ENCODE measurements at regions not wholly inside any gene's neighbourhood (a gene's known extent, or its start where the extent isn't known, plus 50 kb on each side); places are given as distances from the start of the nearest gene placed in this dataset.

GRCh38 chr4:11544211-11544610, 115.5 kb upstream of the HS3ST1 start:
- H3K27me3 ChIP-seq (ENCODE audit: control insufficient read depth in 5 of 5, insufficient read depth in 4 of 5, low read length in 5 of 5) = no peaks in the 10 kb centered on the region
- H3K4me1 ChIP-seq (ENCODE audit: control insufficient read depth in 5 of 5, insufficient read depth in 5 of 5, low read length in 5 of 5) = peaks cover 0 to 4% (median 3%) of the 10 kb centered on the region in 5 donors
- no peak overlapping the region for H3K4me3 ChIP-seq (ENCODE audit: low read depth in 1 of 5, low read length in 5 of 5)
- H3K36me3 ChIP-seq (ENCODE audit: control insufficient read depth in 5 of 5, insufficient read depth in 5 of 5, low read length in 5 of 5) = no peaks in the 10 kb centered on the region
- H3K27ac ChIP-seq (ENCODE audit: low read depth, low read length) = no peak overlapping the region
- no peaks in the 10 kb centered on the region for H3K9me3 ChIP-seq (ENCODE audit: control insufficient read depth in 5 of 5, low read length in 5 of 5)
- H3K9ac ChIP-seq (ENCODE audit: low read length in 5 of 5) = no peak overlapping the region

GRCh38 chr4:11543706-11544105, 115.0 kb upstream of the HS3ST1 start:
- Histone ChIP-seq H3K27me3 (ENCODE audit: control insufficient read depth in 5 of 5, insufficient read depth in 4 of 5, low read length in 5 of 5) (no peaks in the 10 kb centered on the region), H3K4me3 (ENCODE audit: low read depth in 1 of 5, low read length in 5 of 5) (no peak overlapping the region), H3K4me1 (ENCODE audit: control insufficient read depth in 5 of 5, insufficient read depth in 5 of 5, low read length in 5 of 5) (peaks cover 0 to 4% (median 3%) of the 10 kb centered on the region in 5 donors), H3K27ac (ENCODE audit: low read depth, low read length) (no peak overlapping the region), H3K9ac (ENCODE audit: low read length in 5 of 5) (no peak overlapping the region), H3K9me3 (ENCODE audit: control insufficient read depth in 5 of 5, low read length in 5 of 5) (no peaks in the 10 kb centered on the region), H3K36me3 (ENCODE audit: control insufficient read depth in 5 of 5, insufficient read depth in 5 of 5, low read length in 5 of 5) (no peaks in the 10 kb centered on the region)

GRCh38 chr4:11542952-11543351, 114.3 kb upstream of the HS3ST1 start:
- Histone ChIP-seq H3K9ac (ENCODE audit: low read length in 5 of 5) (no peak overlapping the region), H3K36me3 (ENCODE audit: control insufficient read depth in 5 of 5, insufficient read depth in 5 of 5, low read length in 5 of 5) (no peaks in the 10 kb centered on the region), H3K27ac (ENCODE audit: low read depth, low read length) (no peak overlapping the region), H3K9me3 (ENCODE audit: control insufficient read depth in 5 of 5, low read length in 5 of 5) (no peaks in the 10 kb centered on the region), H3K4me1 (ENCODE audit: control insufficient read depth in 5 of 5, insufficient read depth in 5 of 5, low read length in 5 of 5) (peaks cover 0 to 4% (median 3%) of the 10 kb centered on the region in 5 donors), H3K4me3 (ENCODE audit: low read depth in 1 of 5, low read length in 5 of 5) (no peak overlapping the region), H3K27me3 (ENCODE audit: control insufficient read depth in 5 of 5, insufficient read depth in 4 of 5, low read length in 5 of 5) (no peaks in the 10 kb centered on the region)

GRCh38 chr4:11537846-11538245, 109.2 kb upstream of the HS3ST1 start:
- H3K27ac ChIP-seq (ENCODE audit: low read depth, low read length) = no peak overlapping the region
- H3K27me3 ChIP-seq (ENCODE audit: control insufficient read depth in 5 of 5, insufficient read depth in 4 of 5, low read length in 5 of 5) = no peaks in the 10 kb centered on the region
- H3K4me3 ChIP-seq (ENCODE audit: low read depth in 1 of 5, low read length in 5 of 5) = no peak overlapping the region
- H3K36me3 ChIP-seq (ENCODE audit: control insufficient read depth in 5 of 5, insufficient read depth in 5 of 5, low read length in 5 of 5) = no peaks in the 10 kb centered on the region
- H3K9me3 ChIP-seq (ENCODE audit: control insufficient read depth in 5 of 5, low read length in 5 of 5) = no peaks in the 10 kb centered on the region
- no peaks in the 10 kb centered on the region for H3K4me1 ChIP-seq (ENCODE audit: control insufficient read depth in 5 of 5, insufficient read depth in 5 of 5, low read length in 5 of 5)
- H3K9ac ChIP-seq (ENCODE audit: low read length in 5 of 5) = no peak overlapping the region

- Histone ChIP-seq H3K4me1 (ENCODE audit: control insufficient read depth in 5 of 5, insufficient read depth in 5 of 5, low read length in 5 of 5) (no peaks in the 10 kb centered on the region), H3K27me3 (ENCODE audit: control insufficient read depth in 5 of 5, insufficient read depth in 4 of 5, low read length in 5 of 5) (no peaks in the 10 kb centered on the region), H3K9ac (ENCODE audit: low read length in 5 of 5) (no peak overlapping the region), H3K27ac (ENCODE audit: low read depth, low read length) (no peak overlapping the region), H3K36me3 (ENCODE audit: control insufficient read depth in 5 of 5, insufficient read depth in 5 of 5, low read length in 5 of 5) (no peaks in the 10 kb centered on the region), H3K4me3 (ENCODE audit: low read depth in 1 of 5, low read length in 5 of 5) (no peak overlapping the region), H3K9me3 (ENCODE audit: control insufficient read depth in 5 of 5, low read length in 5 of 5) (peaks cover 0 to 6% (median 4%) of the 10 kb centered on the region in 5 donors)
Measured at GRCh38 chr4:11535333-11535732, 106.6 kb upstream of the HS3ST1 start.

- Histone ChIP-seq H3K9me3 (ENCODE audit: control insufficient read depth in 5 of 5, low read length in 5 of 5) (peaks cover 0 to 9% (median 5%) of the 10 kb centered on the region in 5 donors), H3K36me3 (ENCODE audit: control insufficient read depth in 5 of 5, insufficient read depth in 5 of 5, low read length in 5 of 5) (no peaks in the 10 kb centered on the region), H3K9ac (ENCODE audit: low read length in 5 of 5) (no peak overlapping the region), H3K27me3 (ENCODE audit: control insufficient read depth in 5 of 5, insufficient read depth in 4 of 5, low read length in 5 of 5) (no peaks in the 10 kb centered on the region), H3K27ac (ENCODE audit: low read depth, low read length) (no peak overlapping the region), H3K4me1 (ENCODE audit: control insufficient read depth in 5 of 5, insufficient read depth in 5 of 5, low read length in 5 of 5) (no peaks in the 10 kb centered on the region), H3K4me3 (ENCODE audit: low read depth in 1 of 5, low read length in 5 of 5) (no peak overlapping the region)
Measured at GRCh38 chr4:11534623-11535302, 106.1 kb upstream of the HS3ST1 start.

- H3K27ac ChIP-seq (ENCODE audit: low read depth, low read length) = no peak overlapping the region
- H3K27me3 ChIP-seq (ENCODE audit: control insufficient read depth in 5 of 5, insufficient read depth in 4 of 5, low read length in 5 of 5) = no peaks in the 10 kb centered on the region
- peaks cover 0 to 9% (median 5%) of the 10 kb centered on the region in 5 donors for H3K9me3 ChIP-seq (ENCODE audit: control insufficient read depth in 5 of 5, low read length in 5 of 5)
- H3K9ac ChIP-seq (ENCODE audit: low read length in 5 of 5) = no peak overlapping the region
- no peaks in the 10 kb centered on the region for H3K36me3 ChIP-seq (ENCODE audit: control insufficient read depth in 5 of 5, insufficient read depth in 5 of 5, low read length in 5 of 5)
- H3K4me3 ChIP-seq (ENCODE audit: low read depth in 1 of 5, low read length in 5 of 5) = no peak overlapping the region
- H3K4me1 ChIP-seq (ENCODE audit: control insufficient read depth in 5 of 5, insufficient read depth in 5 of 5, low read length in 5 of 5) = no peaks in the 10 kb centered on the region
Measured at GRCh38 chr4:11532138-11532537, 103.4 kb upstream of the HS3ST1 start.

GRCh38 chr4:11529625-11530201, 101.0 kb upstream of the HS3ST1 start:
- no peaks in the 10 kb centered on the region for H3K27me3 ChIP-seq (ENCODE audit: control insufficient read depth in 5 of 5, insufficient read depth in 4 of 5, low read length in 5 of 5)
- H3K9ac ChIP-seq (ENCODE audit: low read length in 5 of 5) = no peak overlapping the region
- H3K27ac ChIP-seq (ENCODE audit: low read depth, low read length) = no peak overlapping the region
- H3K4me3 ChIP-seq (ENCODE audit: low read depth in 1 of 5, low read length in 5 of 5) = no peak overlapping the region
- peaks cover 0 to 9% (median 5%) of the 10 kb centered on the region in 5 donors for H3K9me3 ChIP-seq (ENCODE audit: control insufficient read depth in 5 of 5, low read length in 5 of 5)
- no peaks in the 10 kb centered on the region for H3K36me3 ChIP-seq (ENCODE audit: control insufficient read depth in 5 of 5, insufficient read depth in 5 of 5, low read length in 5 of 5)
- no peaks in the 10 kb centered on the region for H3K4me1 ChIP-seq (ENCODE audit: control insufficient read depth in 5 of 5, insufficient read depth in 5 of 5, low read length in 5 of 5)

GRCh38 chr4:11525085-11525484, 96.4 kb upstream of the HS3ST1 start:
- H3K9ac ChIP-seq (ENCODE audit: low read length in 5 of 5) = no peak overlapping the region

GRCh38 chr4:11518754-11519153, 90.1 kb upstream of the HS3ST1 start:
- H3K36me3 ChIP-seq (ENCODE audit: control insufficient read depth in 5 of 5, insufficient read depth in 5 of 5, low read length in 5 of 5) = no peaks in the 10 kb centered on the region
- peaks cover 0 to 4% (median 0%) of the 10 kb centered on the region in 5 donors for H3K9me3 ChIP-seq (ENCODE audit: control insufficient read depth in 5 of 5, low read length in 5 of 5)
- no peak overlapping the region for H3K9ac ChIP-seq (ENCODE audit: low read length in 5 of 5)
- H3K4me1 ChIP-seq (ENCODE audit: control insufficient read depth in 5 of 5, insufficient read depth in 5 of 5, low read length in 5 of 5) = no peaks in the 10 kb centered on the region
- H3K27me3 ChIP-seq (ENCODE audit: control insufficient read depth in 5 of 5, insufficient read depth in 4 of 5, low read length in 5 of 5) = peaks cover 0 to 8% (median 0%) of the 10 kb centered on the region in 5 donors
- H3K4me3 ChIP-seq (ENCODE audit: low read depth in 1 of 5, low read length in 5 of 5) = no peak overlapping the region
- no peak overlapping the region for H3K27ac ChIP-seq (ENCODE audit: low read depth, low read length)

More at GRCh38 chr4:11525085-11525484, 96.4 kb upstream of the HS3ST1 start:
- Histone ChIP-seq H3K4me1 (ENCODE audit: control insufficient read depth in 5 of 5, insufficient read depth in 5 of 5, low read length in 5 of 5) (no peaks in the 10 kb centered on the region), H3K9me3 (ENCODE audit: control insufficient read depth in 5 of 5, low read length in 5 of 5) (peaks cover 0 to 2% (median 0%) of the 10 kb centered on the region in 5 donors), H3K27me3 (ENCODE audit: control insufficient read depth in 5 of 5, insufficient read depth in 4 of 5, low read length in 5 of 5) (no peaks in the 10 kb centered on the region), H3K4me3 (ENCODE audit: low read depth in 1 of 5, low read length in 5 of 5) (no peak overlapping the region), H3K27ac (ENCODE audit: low read depth, low read length) (no peak overlapping the region), H3K36me3 (ENCODE audit: control insufficient read depth in 5 of 5, insufficient read depth in 5 of 5, low read length in 5 of 5) (no peaks in the 10 kb centered on the region)

All from subcutaneous abdominal adipose tissue (tissue), 5 donors.